DOHH2 (cell line): ENCODE measurements at regions not wholly inside any gene's neighbourhood (a gene's known extent, or its start where the extent isn't known, plus 50 kb on each side); places are given as distances from the start of the nearest gene placed in this dataset.

Source experiments
- H3F3A ChIP-seq: fragments of 200-600 bp; sonication (generic), shearing (Covaris generic); 2 replicates; pipeline ENCODE4 v1.6.0; 2016; ENCODE audit warnings: antibody characterized with exemption, mild to moderate bottlenecking; ENCODE audit not compliant: control insufficient read depth, insufficient read depth
- H3K27ac ChIP-seq: fragments of 200-600 bp; sonication (generic); 2 replicates; pipeline ENCODE4 v1.5.1; 2014; ENCODE audit warnings: low read depth, mild to moderate bottlenecking, low read length, moderate library complexity
- H3K27me3 ChIP-seq: fragments of 200-600 bp; sonication (generic); 2 replicates; pipeline ENCODE4 v1.6.1; 2014; ENCODE audit warnings: mild to moderate bottlenecking, low read length, mixed read lengths; ENCODE audit not compliant: control insufficient read depth
- H3K36me3 ChIP-seq: fragments of 200-600 bp; sonication (generic); 2 replicates; pipeline ENCODE4 v1.6.1; 2014; ENCODE audit warnings: mild to moderate bottlenecking, low read length, moderate library complexity, mixed read lengths; ENCODE audit not compliant: control insufficient read depth
- H3K4me1 ChIP-seq: fragments of 200-600 bp; sonication (generic); 2 replicates; pipeline ENCODE4 v1.6.1; 2014; ENCODE audit warnings: mild to moderate bottlenecking, low read length, mixed read lengths; ENCODE audit not compliant: control insufficient read depth
- H3K4me2 ChIP-seq: fragments of 200-600 bp; sonication (generic); 2 replicates; pipeline ENCODE4 v1.6.0; 2014; ENCODE audit warnings: mild to moderate bottlenecking, low read length, moderate library complexity
- H3K4me3 ChIP-seq: fragments of 200-600 bp; sonication (generic); 2 replicates; pipeline ENCODE4 v1.5.1; 2014; ENCODE audit warnings: mild to moderate bottlenecking, low read length, mixed read lengths
- H3K79me2 ChIP-seq: fragments of 200-600 bp; sonication (generic); 2 replicates; pipeline ENCODE4 v1.6.1; 2014; ENCODE audit warnings: mild to moderate bottlenecking, low read length, mixed read lengths; ENCODE audit not compliant: control insufficient read depth
- H3K9me2 ChIP-seq: fragments of 200-600 bp; sonication (generic); replicated peaks from 2 replicates; pipeline ENCODE4 v1.6.1; 2014; ENCODE audit warnings: mild to moderate bottlenecking, low read length, mixed read lengths; ENCODE audit not compliant: control insufficient read depth
- H3K9me3 ChIP-seq: fragments of 200-600 bp; sonication (generic); 2 replicates; pipeline ENCODE4 v1.6.1; 2014; ENCODE audit warnings: antibody characterized with exemption, low read length, mixed read lengths; ENCODE audit not compliant: control insufficient read depth, insufficient read depth
- H4K20me1 ChIP-seq: fragments of 200-600 bp; sonication (generic); 2 replicates; pipeline ENCODE4 v1.6.0; 2014; ENCODE audit warnings: low read depth, mild to moderate bottlenecking, antibody characterized with exemption, low read length, moderate library complexity; ENCODE audit not compliant: control insufficient read depth, insufficient read depth
- CTCF ChIP-seq: fragments of 200-600 bp; sonication (generic); IDR thresholded peaks from one replicate; pipeline ENCODE4 v1.5.1; 2014; ENCODE audit warnings: antibody characterized with exemption, mild to moderate bottlenecking, low read depth, low read length; ENCODE audit not compliant: poor library complexity, severe bottlenecking
- EZH2phosphoT487 ChIP-seq: fragments of 200-600 bp; sonication (generic); IDR thresholded peaks from 2 replicates; pipeline ENCODE4 v1.6.1; 2017; ENCODE audit warnings: borderline replicate concordance, mild to moderate bottlenecking, antibody characterized with exemption, low read length, moderate library complexity, mixed read lengths

DNA sequence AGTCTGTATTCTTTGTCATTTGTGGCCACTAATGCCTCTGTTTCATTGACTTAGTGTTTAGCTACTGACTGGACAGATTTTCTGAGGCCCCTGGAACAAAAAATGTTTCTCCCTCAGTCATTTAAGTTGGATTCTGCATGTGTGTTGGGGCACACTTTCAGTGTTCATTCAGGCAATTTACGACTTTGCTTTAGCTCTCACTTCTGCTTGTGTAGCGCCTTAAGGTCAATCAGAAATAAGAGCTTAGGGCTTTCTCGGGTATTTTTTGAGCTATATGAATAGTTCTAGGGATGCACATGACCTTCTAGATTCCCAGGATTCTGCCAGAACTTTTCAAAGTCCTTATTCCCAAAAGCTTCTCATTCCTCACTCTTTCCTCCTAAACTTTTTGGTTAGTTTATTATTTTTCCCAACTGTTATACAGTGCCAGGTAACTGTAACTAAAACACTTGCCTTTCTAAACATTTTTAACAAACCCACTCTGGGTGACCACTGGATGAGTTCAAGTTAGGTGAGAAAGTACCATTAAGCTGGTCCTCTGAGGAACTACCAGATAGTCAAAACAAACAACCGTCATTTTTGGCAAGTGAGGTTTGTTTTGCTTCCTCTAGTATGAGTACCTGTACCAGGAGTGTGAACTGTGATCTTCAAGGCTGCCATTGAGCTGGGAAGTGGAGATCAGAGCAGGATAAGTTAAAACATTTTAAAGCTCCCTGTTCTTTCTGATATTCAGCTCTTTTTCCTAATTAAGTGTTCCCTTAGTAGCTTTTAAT is 571.3 kb upstream of the TLE4 start:
- TF ChIP-seq CTCF (no peak), EZH2phosphoT487 (no peak)
- H4K20me1 ChIP-seq = no peaks in the 10 kb centered on the region

DNA sequence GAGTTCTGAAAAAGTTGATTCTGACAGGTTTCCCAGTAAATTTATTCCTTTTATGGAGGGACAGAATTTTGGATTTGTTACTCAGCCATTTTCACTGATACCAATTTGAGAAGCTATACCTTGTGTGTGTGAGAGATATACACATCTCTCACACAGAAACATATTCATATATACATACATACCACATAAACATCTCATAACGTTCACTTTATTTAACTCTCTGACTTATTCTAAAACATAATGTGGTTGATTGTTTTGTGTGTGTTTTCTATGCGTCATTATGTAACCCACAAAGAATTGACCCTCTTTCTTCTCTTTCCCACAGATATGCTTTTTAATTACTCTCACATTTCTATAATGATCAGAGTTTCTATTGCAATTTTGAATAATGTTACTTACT is 570.8 kb upstream of the TLE4 start:
- Histone ChIP-seq H4K20me1 (no peaks in the 10 kb centered on the region), H3K9me2 (no peaks in the 10 kb centered on the region), H3K4me1 (no peaks in the 10 kb centered on the region), H3K27me3 (peaks cover 2% of the 10 kb centered on the region; the same call in 1 of the 2 replicates), H3K79me2 (no peaks in the 10 kb centered on the region), H3K27ac (no peak overlapping the region), H3K36me3 (no peaks in the 10 kb centered on the region), H3F3A (no peaks in the 10 kb centered on the region), H3K4me3 (no peak overlapping the region), H3K4me2 (no peak overlapping the region), H3K9me3 (no peaks in the 10 kb centered on the region)
- TF ChIP-seq CTCF = no peak
- TF ChIP-seq EZH2phosphoT487 = no peak

More for the DNA sequence above, 571.3 kb upstream of the TLE4 start:
- Histone ChIP-seq H3K79me2 (no peaks in the 10 kb centered on the region), H3K4me1 (no peaks in the 10 kb centered on the region), H3K36me3 (no peaks in the 10 kb centered on the region), H3K27ac (no peak overlapping the region), H3K4me3 (no peak overlapping the region), H3K9me3 (no peaks in the 10 kb centered on the region), H3F3A (no peaks in the 10 kb centered on the region), H3K9me2 (no peaks in the 10 kb centered on the region), H3K4me2 (no peak overlapping the region), H3K27me3 (peaks cover 2% of the 10 kb centered on the region; the same call in 1 of the 2 replicates)

DNA sequence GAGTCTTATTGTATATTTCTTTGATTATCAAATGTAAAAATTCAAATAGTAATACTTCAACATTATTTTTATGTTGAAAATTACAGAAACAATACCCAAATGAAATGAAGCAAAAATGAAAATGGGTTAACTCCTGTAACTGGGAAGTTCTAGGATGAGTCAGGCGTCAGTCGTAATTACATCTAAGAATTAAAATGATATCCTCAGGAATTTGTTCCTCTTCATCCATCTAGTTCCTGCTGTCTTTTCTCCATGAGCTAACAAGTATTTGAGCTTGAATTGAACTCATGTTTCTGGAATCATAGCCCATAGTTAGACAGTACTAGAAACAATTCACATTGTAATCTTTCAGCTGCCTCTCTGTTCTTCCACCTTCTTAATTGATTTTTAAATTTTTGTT is 568.3 kb upstream of the TLE4 start:
- H3K27ac ChIP-seq = no peak overlapping the region
- TF ChIP-seq EZH2phosphoT487 = no peak
- no peaks in the 10 kb centered on the region for H3K4me1 ChIP-seq
- H4K20me1 ChIP-seq = no peaks in the 10 kb centered on the region
- H3K4me2 ChIP-seq = no peak overlapping the region
- H3F3A ChIP-seq = no peaks in the 10 kb centered on the region
- no peaks in the 10 kb centered on the region for H3K36me3 ChIP-seq
- H3K79me2 ChIP-seq = no peaks in the 10 kb centered on the region
- H3K27me3 ChIP-seq = peaks cover 2% of the 10 kb centered on the region; the same call in 1 of the 2 replicates
- no peak overlapping the region for H3K4me3 ChIP-seq
- no peaks in the 10 kb centered on the region for H3K9me3 ChIP-seq
- H3K9me2 ChIP-seq = no peaks in the 10 kb centered on the region

DNA sequence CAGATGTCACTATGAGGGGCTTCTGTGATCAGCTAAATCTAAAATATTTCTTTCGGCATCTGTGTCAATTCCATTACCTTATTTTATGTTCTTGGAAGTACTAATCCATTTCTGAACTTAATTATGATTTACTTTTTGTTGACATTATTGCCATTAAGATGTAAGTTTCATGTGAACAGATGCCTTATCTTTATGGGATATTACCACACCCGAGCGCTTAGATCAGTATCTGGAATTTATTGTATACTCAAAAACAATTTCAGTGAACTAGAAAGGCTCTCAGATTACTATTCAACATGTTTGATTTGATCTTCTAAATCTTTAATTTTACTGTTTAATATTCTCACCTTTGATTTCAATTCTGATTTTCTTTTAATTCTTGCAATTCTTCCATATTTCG is 567.7 kb upstream of the TLE4 start:
- Histone ChIP-seq H3K4me3 (no peak overlapping the region), H3K4me2 (no peak overlapping the region), H3F3A (no peaks in the 10 kb centered on the region), H4K20me1 (no peaks in the 10 kb centered on the region), H3K27ac (no peak overlapping the region), H3K4me1 (no peaks in the 10 kb centered on the region), H3K36me3 (no peaks in the 10 kb centered on the region), H3K79me2 (no peaks in the 10 kb centered on the region), H3K9me2 (no peaks in the 10 kb centered on the region), H3K9me3 (no peaks in the 10 kb centered on the region), H3K27me3 (peaks cover 2% of the 10 kb centered on the region; the same call in 1 of the 2 replicates)
- TF ChIP-seq CTCF (no peak), EZH2phosphoT487 (no peak)
